DOHH2 (cell line): ENCODE measurements at regions not wholly inside any gene's neighbourhood (a gene's known extent, or its start where the extent isn't known, plus 50 kb on each side); places are given as distances from the start of the nearest gene placed in this dataset.

ENCODE experiments used
- H3F3A ChIP-seq: fragments of 200-600 bp; sonication (generic), shearing (Covaris generic); 2 replicates; pipeline ENCODE4 v1.6.0; 2016; ENCODE audit warnings: antibody characterized with exemption, mild to moderate bottlenecking; ENCODE audit not compliant: control insufficient read depth, insufficient read depth
- H3K27ac ChIP-seq: fragments of 200-600 bp; sonication (generic); 2 replicates; pipeline ENCODE4 v1.5.1; 2014; ENCODE audit warnings: low read depth, mild to moderate bottlenecking, low read length, moderate library complexity
- H3K27me3 ChIP-seq: fragments of 200-600 bp; sonication (generic); 2 replicates; pipeline ENCODE4 v1.6.1; 2014; ENCODE audit warnings: mild to moderate bottlenecking, low read length, mixed read lengths; ENCODE audit not compliant: control insufficient read depth
- H3K36me3 ChIP-seq: fragments of 200-600 bp; sonication (generic); 2 replicates; pipeline ENCODE4 v1.6.1; 2014; ENCODE audit warnings: mild to moderate bottlenecking, low read length, moderate library complexity, mixed read lengths; ENCODE audit not compliant: control insufficient read depth
- H3K4me1 ChIP-seq: fragments of 200-600 bp; sonication (generic); 2 replicates; pipeline ENCODE4 v1.6.1; 2014; ENCODE audit warnings: mild to moderate bottlenecking, low read length, mixed read lengths; ENCODE audit not compliant: control insufficient read depth
- H3K4me2 ChIP-seq: fragments of 200-600 bp; sonication (generic); 2 replicates; pipeline ENCODE4 v1.6.0; 2014; ENCODE audit warnings: mild to moderate bottlenecking, low read length, moderate library complexity
- H3K4me3 ChIP-seq: fragments of 200-600 bp; sonication (generic); 2 replicates; pipeline ENCODE4 v1.5.1; 2014; ENCODE audit warnings: mild to moderate bottlenecking, low read length, mixed read lengths
- H3K79me2 ChIP-seq: fragments of 200-600 bp; sonication (generic); 2 replicates; pipeline ENCODE4 v1.6.1; 2014; ENCODE audit warnings: mild to moderate bottlenecking, low read length, mixed read lengths; ENCODE audit not compliant: control insufficient read depth
- H3K9me2 ChIP-seq: fragments of 200-600 bp; sonication (generic); replicated peaks from 2 replicates; pipeline ENCODE4 v1.6.1; 2014; ENCODE audit warnings: mild to moderate bottlenecking, low read length, mixed read lengths; ENCODE audit not compliant: control insufficient read depth
- H3K9me3 ChIP-seq: fragments of 200-600 bp; sonication (generic); 2 replicates; pipeline ENCODE4 v1.6.1; 2014; ENCODE audit warnings: antibody characterized with exemption, low read length, mixed read lengths; ENCODE audit not compliant: control insufficient read depth, insufficient read depth
- H4K20me1 ChIP-seq: fragments of 200-600 bp; sonication (generic); 2 replicates; pipeline ENCODE4 v1.6.0; 2014; ENCODE audit warnings: low read depth, mild to moderate bottlenecking, antibody characterized with exemption, low read length, moderate library complexity; ENCODE audit not compliant: control insufficient read depth, insufficient read depth
- EZH2phosphoT487 ChIP-seq: fragments of 200-600 bp; sonication (generic); IDR thresholded peaks from 2 replicates; pipeline ENCODE4 v1.6.1; 2017; ENCODE audit warnings: borderline replicate concordance, mild to moderate bottlenecking, antibody characterized with exemption, low read length, moderate library complexity, mixed read lengths
- TF ChIP-seq, protein P1 (sequence below): fragments of 200-600 bp; sonication (generic); IDR thresholded peaks from one replicate; pipeline ENCODE4 v1.5.1; 2014; ENCODE audit warnings: antibody characterized with exemption, mild to moderate bottlenecking, low read depth, low read length; ENCODE audit not compliant: poor library complexity, severe bottlenecking

DNA sequence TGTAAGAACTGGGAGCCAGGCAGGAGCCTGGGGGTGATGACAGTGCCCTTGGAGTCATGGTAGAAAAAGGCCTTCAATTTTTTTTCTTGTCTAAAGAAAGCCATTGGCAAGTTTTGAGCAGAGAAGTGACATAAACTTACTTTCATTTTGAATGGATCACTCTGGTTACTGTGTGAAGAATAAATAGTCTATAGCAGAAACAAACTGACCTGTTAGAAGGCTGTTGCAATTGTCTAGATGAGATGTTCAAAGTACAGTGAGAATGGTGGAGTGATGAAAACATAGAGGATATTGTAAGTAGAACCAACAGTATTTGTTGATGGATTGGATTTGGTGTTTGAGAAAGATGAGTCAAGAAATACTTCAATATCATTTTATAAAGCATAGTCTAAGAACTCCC, 439.9 kb downstream of the TBL1XR1 start:
- no peaks in the 10 kb centered on the region for H3K36me3 ChIP-seq
- no peaks in the 10 kb centered on the region for H3K79me2 ChIP-seq
- no peak overlapping the region for H3K4me2 ChIP-seq
- no peaks in the 10 kb centered on the region for H3K9me2 ChIP-seq
- H3K4me3 ChIP-seq = no peak overlapping the region
- TF ChIP-seq, protein P1, sequence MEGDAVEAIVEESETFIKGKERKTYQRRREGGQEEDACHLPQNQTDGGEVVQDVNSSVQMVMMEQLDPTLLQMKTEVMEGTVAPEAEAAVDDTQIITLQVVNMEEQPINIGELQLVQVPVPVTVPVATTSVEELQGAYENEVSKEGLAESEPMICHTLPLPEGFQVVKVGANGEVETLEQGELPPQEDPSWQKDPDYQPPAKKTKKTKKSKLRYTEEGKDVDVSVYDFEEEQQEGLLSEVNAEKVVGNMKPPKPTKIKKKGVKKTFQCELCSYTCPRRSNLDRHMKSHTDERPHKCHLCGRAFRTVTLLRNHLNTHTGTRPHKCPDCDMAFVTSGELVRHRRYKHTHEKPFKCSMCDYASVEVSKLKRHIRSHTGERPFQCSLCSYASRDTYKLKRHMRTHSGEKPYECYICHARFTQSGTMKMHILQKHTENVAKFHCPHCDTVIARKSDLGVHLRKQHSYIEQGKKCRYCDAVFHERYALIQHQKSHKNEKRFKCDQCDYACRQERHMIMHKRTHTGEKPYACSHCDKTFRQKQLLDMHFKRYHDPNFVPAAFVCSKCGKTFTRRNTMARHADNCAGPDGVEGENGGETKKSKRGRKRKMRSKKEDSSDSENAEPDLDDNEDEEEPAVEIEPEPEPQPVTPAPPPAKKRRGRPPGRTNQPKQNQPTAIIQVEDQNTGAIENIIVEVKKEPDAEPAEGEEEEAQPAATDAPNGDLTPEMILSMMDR = no peak
- no peak for TF ChIP-seq EZH2phosphoT487
- H3K27me3 ChIP-seq = no peaks in the 10 kb centered on the region
- no peaks in the 10 kb centered on the region for H4K20me1 ChIP-seq
- H3K4me1 ChIP-seq = no peaks in the 10 kb centered on the region
- no peaks in the 10 kb centered on the region for H3F3A ChIP-seq
- no peak overlapping the region for H3K27ac ChIP-seq
- H3K9me3 ChIP-seq = no peaks in the 10 kb centered on the region

DNA sequence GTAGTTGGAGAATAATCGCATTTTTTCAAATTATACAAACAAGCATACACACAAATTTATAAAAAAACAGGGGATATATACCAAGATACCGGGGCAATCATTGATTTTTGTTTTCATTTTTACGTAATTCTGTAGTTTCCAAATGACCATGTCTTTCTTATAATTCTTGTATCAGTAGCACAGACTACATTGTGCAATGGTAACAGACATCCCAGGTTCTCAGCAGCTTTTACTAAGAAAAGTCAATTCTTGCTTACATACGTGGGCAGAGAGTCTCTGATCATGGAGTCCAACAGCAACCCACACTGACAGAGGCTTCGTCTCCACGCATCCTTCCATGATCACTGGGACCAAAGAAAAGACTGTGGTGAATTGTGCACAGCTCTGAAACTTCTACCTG, 441.3 kb downstream of the TBL1XR1 start:
- Histone ChIP-seq H3K4me1 (no peaks in the 10 kb centered on the region), H3K4me3 (no peak overlapping the region), H4K20me1 (no peaks in the 10 kb centered on the region), H3K36me3 (no peaks in the 10 kb centered on the region), H3K27ac (no peak overlapping the region), H3K27me3 (no peaks in the 10 kb centered on the region), H3K9me2 (no peaks in the 10 kb centered on the region), H3K4me2 (no peak overlapping the region), H3K9me3 (no peaks in the 10 kb centered on the region), H3F3A (no peaks in the 10 kb centered on the region), H3K79me2 (no peaks in the 10 kb centered on the region)
- TF ChIP-seq, protein P1 = no peak
- TF ChIP-seq EZH2phosphoT487 = no peak

DNA sequence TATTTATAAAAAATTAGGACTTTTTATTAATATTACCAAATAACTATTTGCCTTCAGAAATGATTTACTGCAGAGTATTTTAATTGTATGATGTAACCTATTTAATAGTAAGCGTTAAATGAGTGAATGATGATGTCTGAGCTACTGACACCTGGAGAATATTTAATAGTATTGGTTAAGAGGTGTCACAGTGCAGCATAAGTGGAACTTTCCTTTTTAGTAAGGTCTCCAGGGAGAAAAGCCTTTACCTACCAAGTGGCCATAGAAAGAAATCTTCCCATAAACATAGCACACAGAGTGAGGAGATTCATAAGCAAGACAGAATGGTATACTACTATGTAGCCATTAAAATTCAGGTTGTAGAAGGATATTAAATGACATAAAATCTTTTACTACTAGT, 441.7 kb downstream of the TBL1XR1 start:
- Histone ChIP-seq H3K27ac (no peak overlapping the region), H4K20me1 (no peaks in the 10 kb centered on the region), H3K27me3 (no peaks in the 10 kb centered on the region), H3K9me3 (no peaks in the 10 kb centered on the region), H3K79me2 (no peaks in the 10 kb centered on the region), H3K4me3 (no peak overlapping the region), H3K36me3 (no peaks in the 10 kb centered on the region), H3K4me2 (no peak overlapping the region), H3F3A (no peaks in the 10 kb centered on the region), H3K9me2 (no peaks in the 10 kb centered on the region), H3K4me1 (no peaks in the 10 kb centered on the region)
- no peak for TF ChIP-seq EZH2phosphoT487
- TF ChIP-seq, protein P1 = no peak

DNA sequence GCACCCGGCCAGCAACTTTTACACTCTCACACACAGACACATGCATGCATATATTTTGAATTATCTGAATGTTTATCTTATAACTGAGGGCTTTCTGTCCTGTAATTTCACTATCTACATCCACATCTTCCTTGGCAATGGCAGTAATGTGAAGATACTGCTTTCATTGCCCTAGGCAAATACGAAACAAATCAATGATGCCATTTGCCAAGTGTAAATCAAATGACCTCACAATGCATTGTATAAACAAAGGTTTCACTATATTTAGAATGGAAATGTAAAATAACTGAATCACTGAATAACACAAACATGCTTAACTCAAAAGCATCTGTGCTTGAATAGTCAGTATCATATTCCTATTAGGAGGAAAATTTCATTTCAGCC, 455.6 kb downstream of the TBL1XR1 start:
- no peaks in the 10 kb centered on the region for H3F3A ChIP-seq
- H3K9me2 ChIP-seq = no peaks in the 10 kb centered on the region
- no peak overlapping the region for H3K4me3 ChIP-seq
- no peak for TF ChIP-seq EZH2phosphoT487
- TF ChIP-seq, protein P1 = no peak
- H3K36me3 ChIP-seq = no peaks in the 10 kb centered on the region
- no peaks in the 10 kb centered on the region for H3K9me3 ChIP-seq
- H3K4me1 ChIP-seq = no peaks in the 10 kb centered on the region
- no peaks in the 10 kb centered on the region for H4K20me1 ChIP-seq
- no peak overlapping the region for H3K27ac ChIP-seq
- H3K27me3 ChIP-seq = no peaks in the 10 kb centered on the region
- H3K79me2 ChIP-seq = no peaks in the 10 kb centered on the region
- H3K4me2 ChIP-seq = no peak overlapping the region
